ENCODE measurements at regions not wholly inside any gene's neighbourhood (a gene's known extent, or its start where the extent isn't known, plus 50 kb on each side); places are given as distances from the start of the nearest gene placed in this dataset.
"Not testable (repeated sequence)": the region's sequence is repeated elsewhere in the genome, so short reads cannot be mapped to it uniquely, and the experiment has no call there.

GRCh38 chr11:87897921-87898320 is 277.3 kb downstream of the RAB38 start:
- H3K4me3 ChIP-seq = no peak overlapping the region
- in situ Hi-C loops (cut with MboI; ENCODE audit: low sequenced_read_pairs in 4 of 4) = no loop called here
- H3K27ac ChIP-seq = no peak overlapping the region
- no peaks in the 10 kb centered on the region for H3K9me3 ChIP-seq
- intact Hi-C loops (cut with DNase I; ENCODE audit: low total_unique reads) = no loop called here
- H3K4me1 ChIP-seq = no peaks in the 10 kb centered on the region
- H3K27me3 ChIP-seq = no peaks in the 10 kb centered on the region
- no peak for ATAC-seq
- H3K36me3 ChIP-seq = no peaks in the 10 kb centered on the region
- DNase-seq = no peak
- TF ChIP-seq POLR2A (IDR thresholded peaks at IDR 0.05) = no peak
- TF ChIP-seq CTCF (IDR thresholded peaks at IDR 0.05 in 4 of 5, conservative IDR thresholded peaks at IDR 0.05 in 1 of 5) = no peak

DNA sequence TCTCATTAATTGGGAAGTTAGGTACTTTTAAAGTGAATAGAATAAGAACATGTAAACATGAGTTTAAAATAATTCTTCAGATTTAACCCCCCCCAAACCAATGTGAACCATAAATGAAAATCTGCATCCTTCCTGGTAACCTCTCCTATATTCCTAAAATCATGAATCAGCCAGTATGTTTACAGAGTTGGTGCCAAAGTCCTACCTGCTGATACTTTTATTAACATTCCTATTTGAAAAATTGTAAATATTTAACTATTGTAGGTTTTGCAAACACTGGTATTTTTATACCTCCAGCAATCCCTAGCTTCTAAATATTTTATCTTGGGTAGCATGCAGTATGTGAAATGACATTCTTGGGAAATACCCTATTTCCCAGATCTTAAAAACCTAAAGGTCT is 278.2 kb downstream of the RAB38 start:
- intact Hi-C loops (cut with DNase I; ENCODE audit: low total_unique reads) (no loop called here), in situ Hi-C loops (cut with MboI; ENCODE audit: low sequenced_read_pairs in 4 of 4) (no loop called here)
- ATAC-seq = no peak
- Histone ChIP-seq H3K27ac (no peak overlapping the region), H3K27me3 (no peaks in the 10 kb centered on the region), H3K9me3 (no peaks in the 10 kb centered on the region), H3K4me1 (no peaks in the 10 kb centered on the region), H3K4me3 (no peak overlapping the region), H3K36me3 (no peaks in the 10 kb centered on the region)
- TF ChIP-seq POLR2A (IDR thresholded peaks at IDR 0.05) (no peak), CTCF (IDR thresholded peaks at IDR 0.05 in 4 of 5, conservative IDR thresholded peaks at IDR 0.05 in 1 of 5) (no peak)
- DNase-seq = no peak

- no peaks in the 10 kb centered on the region for H3K4me1 ChIP-seq
- no peak overlapping the region for H3K27ac ChIP-seq
- in situ Hi-C loops (cut with MboI; ENCODE audit: low sequenced_read_pairs in 4 of 4) = no loop called here
- TF ChIP-seq POLR2A (IDR thresholded peaks at IDR 0.05) (no peak), CTCF (IDR thresholded peaks at IDR 0.05 in 4 of 5, conservative IDR thresholded peaks at IDR 0.05 in 1 of 5) (no peak)
- no peak for DNase-seq
- intact Hi-C loops (cut with DNase I; ENCODE audit: low total_unique reads) = no loop called here
- no peaks in the 10 kb centered on the region for H3K36me3 ChIP-seq
- H3K27me3 ChIP-seq = no peaks in the 10 kb centered on the region
- H3K4me3 ChIP-seq = no peak overlapping the region
- no peaks in the 10 kb centered on the region for H3K9me3 ChIP-seq
- ATAC-seq = no peak
Measured at GRCh38 chr11:87894961-87895360, 280.3 kb downstream of the RAB38 start.

GRCh38 chr11:87892291-87892690 is 283.0 kb downstream of the RAB38 start:
- Histone ChIP-seq H3K36me3 (no peaks in the 10 kb centered on the region), H3K27ac (no peak overlapping the region), H3K27me3 (no peaks in the 10 kb centered on the region), H3K9me3 (no peaks in the 10 kb centered on the region), H3K4me3 (no peak overlapping the region), H3K4me1 (no peaks in the 10 kb centered on the region)
- intact Hi-C loops (cut with DNase I; ENCODE audit: low total_unique reads) (no loop called here), in situ Hi-C loops (cut with MboI; ENCODE audit: low sequenced_read_pairs in 4 of 4) (no loop called here)
- TF ChIP-seq POLR2A (IDR thresholded peaks at IDR 0.05) = no peak
- ATAC-seq (no peak), DNase-seq (no peak)

GRCh38 chr11:87889126-87889525 is 286.1 kb downstream of the RAB38 start:
- Histone ChIP-seq H3K4me3 (no peak overlapping the region), H3K4me1 (no peaks in the 10 kb centered on the region), H3K9me3 (no peaks in the 10 kb centered on the region), H3K27me3 (no peaks in the 10 kb centered on the region), H3K36me3 (no peaks in the 10 kb centered on the region), H3K27ac (no peak overlapping the region)
- intact Hi-C loops (cut with DNase I; ENCODE audit: low total_unique reads) (no loop called here), in situ Hi-C loops (cut with MboI; ENCODE audit: low sequenced_read_pairs in 4 of 4) (no loop called here)
- ATAC-seq = no peak
- TF ChIP-seq CTCF (IDR thresholded peaks at IDR 0.05 in 4 of 5, conservative IDR thresholded peaks at IDR 0.05 in 1 of 5) (no peak), POLR2A (IDR thresholded peaks at IDR 0.05) (no peak)
- DNase-seq = no peak

GRCh38 chr11:87885084-87885483 is 290.2 kb downstream of the RAB38 start:
- H3K9me3 ChIP-seq; in situ Hi-C loops (cut with MboI; ENCODE audit: low sequenced_read_pairs in 4 of 4); H3K36me3 ChIP-seq; H3K4me1 ChIP-seq; H3K27me3 ChIP-seq; DNase-seq; intact Hi-C loops (cut with DNase I; ENCODE audit: low total_unique reads); H3K27ac ChIP-seq; ATAC-seq; H3K4me3 ChIP-seq: not testable (repeated sequence)
